ENCODE measurements at regions not wholly inside any gene's neighbourhood (a gene's known extent, or its start where the extent isn't known, plus 50 kb on each side); places are given as distances from the start of the nearest gene placed in this dataset.
"Not testable (repeated sequence)": the region's sequence is repeated elsewhere in the genome, so short reads cannot be mapped to it uniquely, and the experiment has no call there.

- DNase-seq, result no peak
Measured at GRCh38 chr15:95679847-95680582, 650.5 kb upstream of the NR2F2 start.

DNA sequence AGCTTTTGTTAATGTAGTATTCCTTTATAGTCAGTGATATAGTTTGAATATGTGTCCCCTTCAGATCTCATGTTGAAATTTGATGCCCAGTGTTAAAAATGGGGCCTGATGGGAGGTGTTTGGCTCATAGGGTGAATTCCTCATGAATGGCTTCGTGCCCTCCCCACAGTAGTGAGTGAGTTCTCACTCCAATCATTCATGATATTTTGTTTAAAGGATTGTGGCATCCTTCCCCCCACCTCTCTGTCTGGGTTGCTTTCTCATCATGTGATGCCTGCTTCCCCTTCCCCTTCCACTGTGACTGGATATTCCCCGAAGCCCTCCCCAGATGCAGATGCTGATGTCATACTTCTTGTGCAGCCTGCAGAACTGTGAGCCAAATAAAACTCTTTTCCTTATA lies 649.8 kb upstream of the NR2F2 start:
- no peak for DNase-seq

DNA sequence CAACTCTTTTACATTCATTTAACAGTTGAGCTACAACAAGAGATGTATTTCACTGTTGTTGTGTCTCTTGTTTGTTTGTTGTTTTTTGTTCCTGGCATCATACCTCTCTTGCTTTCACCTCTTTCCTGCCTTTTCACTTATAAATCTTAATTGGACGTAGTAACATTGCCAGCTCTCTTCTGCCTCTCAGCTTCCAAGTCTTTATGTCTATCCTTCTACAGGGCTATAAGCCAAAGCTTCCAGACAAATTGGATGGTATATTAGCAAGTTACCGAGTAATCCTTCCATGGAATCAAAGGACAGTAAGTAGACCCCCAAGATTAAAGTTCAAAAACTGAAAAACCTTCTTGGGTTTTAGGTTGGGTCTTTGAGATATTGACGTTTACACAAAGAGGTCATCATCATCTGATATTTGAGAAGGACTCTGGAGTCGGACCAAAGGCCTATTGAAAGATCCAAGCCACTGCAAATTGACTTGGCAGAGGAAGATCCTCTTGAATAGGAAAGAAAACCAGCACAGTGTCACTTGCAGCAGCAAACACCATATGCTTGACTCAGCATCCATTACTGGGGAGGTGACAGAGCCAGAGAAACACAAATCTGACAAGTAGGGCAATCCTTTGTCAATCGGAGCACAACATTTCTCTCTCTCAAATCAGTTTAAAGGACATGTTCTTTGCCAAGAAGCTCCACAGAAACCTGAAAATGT lies 648.5 kb upstream of the NR2F2 start:
- no peak for DNase-seq

- no peak for DNase-seq
Measured at GRCh38 chr15:95684126-95684525, 646.4 kb upstream of the NR2F2 start.

DNA sequence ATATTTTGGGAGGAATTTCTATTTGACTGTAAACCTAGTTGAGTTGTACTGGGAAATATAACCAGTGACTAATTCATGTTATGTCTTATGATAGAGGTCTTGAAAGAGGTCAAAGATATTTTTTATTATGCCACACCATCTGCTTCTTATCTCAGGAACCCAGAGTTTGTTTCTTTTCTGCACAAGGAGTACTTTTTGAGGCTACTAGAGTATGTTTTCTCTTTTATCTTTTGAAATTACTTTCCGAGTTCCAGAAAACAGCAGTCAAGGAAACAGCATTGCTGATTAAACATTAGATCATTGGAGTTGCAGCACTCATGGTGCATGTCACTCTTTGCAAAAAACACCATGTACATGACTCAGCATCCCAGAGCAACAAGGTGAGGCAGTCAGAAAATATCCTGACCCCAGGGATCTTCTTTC lies 645.8 kb upstream of the NR2F2 start:
- DNase-seq, result no peak

DNA sequence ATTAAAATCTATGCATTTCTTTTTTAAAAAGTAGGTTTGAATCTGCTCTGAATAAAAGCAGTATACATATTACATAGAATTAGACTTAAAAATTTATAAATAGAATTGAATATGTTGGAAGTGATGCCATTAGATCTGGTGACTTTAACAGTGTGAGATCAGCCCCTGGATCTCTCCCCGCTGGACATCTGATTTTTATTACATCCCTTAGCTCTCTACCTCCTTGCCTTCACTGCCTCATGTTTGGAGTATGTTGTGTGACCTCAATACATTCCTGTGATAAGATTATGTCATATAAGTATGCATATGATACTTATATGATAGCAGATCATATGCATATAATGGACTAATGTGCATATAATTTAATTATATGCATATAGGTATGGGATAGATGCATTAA lies 643.4 kb upstream of the NR2F2 start:
- no peak for DNase-seq

- DNase-seq, result no peak
Measured at GRCh38 chr15:95687686-95688085, 642.8 kb upstream of the NR2F2 start.

GRCh38 chr15:95690631-95691340 lies 639.7 kb upstream of the NR2F2 start:
- no peak for DNase-seq

DNA sequence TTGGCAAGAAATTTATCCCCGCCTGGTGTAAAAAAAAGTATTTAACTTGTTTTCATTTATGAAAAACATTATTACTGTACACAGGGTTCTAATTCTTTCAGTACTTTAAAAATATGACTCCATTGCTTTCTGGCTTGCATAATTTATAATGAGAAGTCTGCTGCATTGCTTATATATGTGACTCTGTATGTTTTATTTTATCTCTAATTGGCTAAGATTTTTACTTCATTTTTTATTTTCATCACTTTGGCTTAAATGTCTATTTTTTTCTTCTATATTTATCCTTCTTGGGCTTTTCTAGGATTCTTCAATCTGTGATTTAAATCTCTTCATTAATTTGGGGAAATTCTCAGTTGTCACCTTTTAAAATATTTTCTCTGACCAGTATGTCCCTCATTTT lies 636.6 kb upstream of the NR2F2 start:
- DNase-seq, result no peak

- no peak for DNase-seq
Measured at GRCh38 chr15:95698230-95698629, 632.3 kb upstream of the NR2F2 start.

DNA sequence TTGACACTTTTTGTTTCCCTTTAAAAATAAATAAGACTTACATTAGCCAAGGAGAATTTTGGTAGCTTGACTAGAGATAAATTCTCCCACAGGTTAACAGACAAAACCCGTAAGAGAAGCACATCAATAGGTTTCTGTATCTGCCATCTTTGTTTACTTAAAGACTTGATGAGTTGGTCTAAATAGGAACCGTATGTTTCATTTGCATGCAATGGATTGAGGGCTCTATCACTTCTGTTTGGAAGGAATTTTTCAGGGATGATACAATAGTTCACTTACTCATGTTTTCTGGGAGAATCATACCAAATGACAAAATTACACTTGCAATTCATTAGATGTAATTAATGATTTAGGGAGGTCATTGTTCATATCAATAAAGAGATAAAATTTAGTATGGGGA lies 631.5 kb upstream of the NR2F2 start:
- no peak for DNase-seq

GRCh38 chr15:95699578-95699977 lies 630.9 kb upstream of the NR2F2 start:
- no peak for DNase-seq

GRCh38 chr15:95700692-95701091 lies 629.8 kb upstream of the NR2F2 start:
- not testable (repeated sequence) for DNase-seq

GRCh38 chr15:95701410-95701809 lies 629.1 kb upstream of the NR2F2 start:
- no peak for DNase-seq

DNA sequence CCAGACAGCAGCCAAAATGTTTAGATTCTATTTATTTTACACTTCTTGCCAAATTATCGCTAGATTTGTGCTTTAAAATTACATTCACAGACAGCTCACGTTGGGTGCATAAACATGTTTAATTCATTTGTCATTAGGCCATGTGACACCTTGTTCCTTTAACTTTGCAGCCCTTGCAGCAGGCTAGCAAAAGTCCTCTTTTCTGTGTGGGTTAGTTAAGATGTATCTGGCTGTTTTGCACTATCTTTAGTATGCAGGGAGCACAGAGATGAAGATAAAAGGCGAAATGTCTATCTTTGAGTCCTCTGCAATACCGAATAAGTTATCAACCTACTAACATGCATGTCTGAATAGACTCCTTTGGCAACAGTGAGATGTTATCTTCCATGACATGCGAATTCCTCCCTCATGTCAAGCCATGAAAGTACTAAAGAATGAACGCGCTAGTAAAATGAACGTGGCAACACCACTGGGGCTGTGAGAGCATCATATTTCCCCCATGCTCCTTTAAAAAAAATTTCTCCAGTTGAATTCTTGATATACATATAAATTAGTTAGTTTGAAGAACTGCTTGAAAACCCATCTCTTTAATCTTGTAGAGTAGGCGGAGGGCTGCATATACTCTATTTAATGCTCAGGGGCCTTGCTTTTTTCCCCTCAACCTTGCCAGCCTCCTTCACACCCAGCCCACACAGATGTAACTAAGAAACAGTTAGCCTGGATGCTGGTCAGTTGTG lies 620.4 kb upstream of the NR2F2 start:
- no peak for DNase-seq

DNA sequence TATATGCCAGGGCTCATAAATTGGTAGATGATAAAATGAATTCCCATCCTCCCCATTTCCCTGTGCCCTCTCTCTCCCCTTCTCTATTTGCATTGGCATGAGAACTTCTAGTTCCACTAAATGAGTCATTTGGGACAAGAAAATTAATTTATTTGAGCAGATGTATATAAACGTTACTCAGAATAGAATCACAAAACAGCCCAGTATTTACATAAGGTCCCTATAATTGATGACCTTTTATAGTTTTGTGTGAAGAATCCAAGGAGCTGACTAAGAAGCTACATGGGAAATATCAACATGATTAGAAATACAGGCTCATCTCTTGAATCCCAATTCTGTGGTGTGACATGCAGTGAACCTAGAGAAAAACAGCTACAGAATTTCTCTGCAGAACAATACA lies 617.7 kb upstream of the NR2F2 start:
- DNase-seq, result no peak

- DNase-seq, result no peak
Measured at GRCh38 chr15:95713324-95713723, 617.2 kb upstream of the NR2F2 start.

DNA sequence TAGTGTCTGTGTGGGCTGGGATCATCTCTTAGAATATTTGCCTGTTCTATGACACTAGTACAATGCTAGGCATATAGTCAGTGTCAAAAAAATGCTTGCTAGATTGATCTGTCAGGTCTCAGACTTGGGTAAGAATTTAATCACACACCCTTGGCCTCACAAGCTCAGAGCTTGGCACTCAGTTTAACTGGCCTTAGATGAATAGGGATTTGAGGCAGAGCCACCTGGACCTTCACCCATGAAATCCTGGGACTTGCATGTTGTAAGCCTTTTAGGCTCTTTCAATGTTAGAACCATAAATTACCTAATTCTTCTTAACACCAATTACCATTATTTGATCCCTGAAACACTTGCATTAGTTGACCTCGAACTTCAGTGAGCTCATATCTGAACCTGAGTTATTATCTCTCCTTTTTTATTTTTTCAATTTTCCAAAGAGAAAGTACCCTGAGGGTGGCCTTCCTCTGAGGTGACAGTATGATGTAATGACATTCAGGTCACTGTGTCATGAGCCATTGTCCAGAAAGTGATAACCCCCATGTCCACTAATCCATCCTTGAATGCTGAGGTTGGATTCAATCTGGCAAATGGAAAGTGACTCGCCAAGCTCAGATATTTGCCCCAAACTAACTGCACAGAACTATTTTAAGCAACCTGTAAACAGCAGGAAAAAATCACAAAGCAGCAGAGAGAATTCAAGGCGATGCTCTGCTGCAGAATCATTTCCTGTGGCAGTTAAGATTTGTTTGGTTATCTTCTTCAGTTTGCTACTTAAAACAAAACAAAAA lies 615.2 kb upstream of the NR2F2 start:
- DNase-seq, result no peak

DNA sequence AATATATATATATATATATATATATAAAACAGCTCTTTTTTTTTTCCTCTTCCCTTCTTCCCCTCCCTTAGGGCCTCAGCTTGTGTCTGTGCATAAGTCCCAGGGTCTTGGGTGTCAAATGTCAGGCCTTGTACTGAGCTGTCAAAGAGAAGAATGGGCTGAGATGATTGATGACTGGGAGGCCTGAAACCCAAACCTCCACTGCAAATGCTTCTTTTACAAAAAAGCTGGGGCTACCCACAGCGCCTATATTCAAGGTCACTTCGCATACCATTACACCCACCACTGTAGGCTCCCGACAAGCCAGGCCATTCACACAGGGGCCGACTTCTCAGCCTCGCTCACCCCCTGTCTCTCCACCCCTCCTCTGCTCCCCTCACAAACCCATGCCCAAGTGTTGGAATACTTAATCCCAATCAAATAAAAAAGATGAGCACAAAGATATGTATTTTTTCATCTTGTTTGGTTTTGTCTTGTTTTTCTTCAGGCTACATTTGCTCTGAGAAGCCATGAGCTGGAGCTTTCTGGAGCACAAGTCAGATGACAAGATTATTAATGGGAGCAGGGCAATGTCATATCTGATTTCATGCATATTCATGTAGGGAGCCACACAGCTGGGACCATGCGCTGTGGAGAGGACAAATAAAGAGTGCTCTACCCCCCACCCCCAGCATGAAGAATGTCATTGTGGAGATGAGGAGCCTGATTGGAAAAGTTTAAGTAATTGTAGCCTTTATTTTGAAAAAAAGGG lies 614.4 kb upstream of the NR2F2 start:
- DNase-seq, result no peak

GRCh38 chr15:95716708-95717107 lies 613.8 kb upstream of the NR2F2 start:
- no peak for DNase-seq

DNA sequence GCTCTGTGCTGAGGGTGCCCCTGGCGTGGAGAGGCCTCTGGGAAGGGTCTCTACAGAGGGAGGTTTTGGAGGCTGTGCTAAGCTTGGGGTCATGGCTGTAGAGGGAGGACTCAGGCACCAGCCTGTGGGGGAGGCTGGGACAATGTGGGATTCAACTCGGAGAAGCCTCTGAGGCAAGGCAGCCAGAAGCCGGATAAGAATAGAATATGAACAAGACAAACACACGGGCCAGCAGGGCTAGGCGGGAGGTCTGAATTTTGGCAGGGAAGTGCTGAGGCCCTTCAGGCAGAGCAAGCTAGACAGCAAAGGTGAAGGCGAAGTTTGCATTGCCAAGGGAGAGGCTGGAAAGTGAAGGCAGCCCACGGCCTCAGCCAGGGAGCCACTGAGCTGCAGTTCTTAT lies 612.1 kb upstream of the NR2F2 start:
- no peak for DNase-seq
